ENCODE measurements at regions not wholly inside any gene's neighbourhood (a gene's known extent, or its start where the extent isn't known, plus 50 kb on each side); places are given as distances from the start of the nearest gene placed in this dataset.

- TF ChIP-seq CTCF (IDR thresholded peaks at IDR 0.05; ENCODE audit: extremely low read depth in 1 of 2, insufficient read depth in 1 of 2, low read depth in 1 of 2, low read length in 2 of 2): no peak
- TF ChIP-seq MYC (IDR thresholded peaks at IDR 0.05; ENCODE audit: low read depth, low read length): no peak
- TF ChIP-seq POLR2A (IDR thresholded peaks at IDR 0.05; ENCODE audit: low read depth, low read length): no peak
Observed at GRCh38 chr14:98564006-98564405, 708.0 kb downstream of the BCL11B start.
